SK-MEL-5 (cell line): ENCODE measurements at regions not wholly inside any gene's neighbourhood (a gene's known extent, or its start where the extent isn't known, plus 50 kb on each side); places are given as distances from the start of the nearest gene placed in this dataset.
"Not testable (repeated sequence)": the region's sequence is repeated elsewhere in the genome, so short reads cannot be mapped to it uniquely, and the experiment has no call there.

Experiments used
- DNase-seq: peaks from one replicate; pipeline ENCODE4 v3.0.0-alpha.2; 2016; ENCODE audit warnings: low read depth, low spot score
- in situ Hi-C: cut with HindIII; loops from 2 replicates; pipeline ENCODE4 v1.10.0; 2016; ENCODE audit warnings: low sequenced_read_pairs, high pct_unique_total_duplicates, low pct_unique_long_range_greater_than_20kb

DNA sequence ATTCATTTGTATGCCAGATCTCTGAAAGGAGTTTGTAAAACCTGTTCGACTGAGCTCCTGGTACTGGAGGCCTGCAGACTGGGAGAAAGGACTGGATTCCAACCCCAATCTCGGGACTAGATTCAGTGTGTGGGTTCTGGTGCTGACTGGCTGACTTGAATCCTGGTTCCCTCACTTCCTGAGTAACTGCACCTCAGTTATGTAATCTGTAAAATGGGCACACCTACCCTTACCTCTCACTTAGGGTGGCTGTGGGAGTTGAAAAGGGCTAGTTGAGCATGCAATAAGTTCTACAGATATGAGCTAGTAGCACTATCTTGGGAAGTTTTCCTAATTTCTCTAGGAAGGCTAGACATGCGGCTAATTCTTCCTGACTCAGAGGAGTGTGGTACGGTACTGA, 621.3 kb upstream of the TBX3 start:
- in situ Hi-C loops: no loop called here

GRCh38 chr12:115303723-115304309, 619.8 kb upstream of the TBX3 start:
- in situ Hi-C loops: no loop called here
- no peak for DNase-seq

More for the DNA sequence above, 621.3 kb upstream of the TBX3 start:
- DNase-seq: no peak

GRCh38 chr12:115297445-115297844, 613.5 kb upstream of the TBX3 start:
- no peak for DNase-seq
- in situ Hi-C loops: no loop called here

DNA sequence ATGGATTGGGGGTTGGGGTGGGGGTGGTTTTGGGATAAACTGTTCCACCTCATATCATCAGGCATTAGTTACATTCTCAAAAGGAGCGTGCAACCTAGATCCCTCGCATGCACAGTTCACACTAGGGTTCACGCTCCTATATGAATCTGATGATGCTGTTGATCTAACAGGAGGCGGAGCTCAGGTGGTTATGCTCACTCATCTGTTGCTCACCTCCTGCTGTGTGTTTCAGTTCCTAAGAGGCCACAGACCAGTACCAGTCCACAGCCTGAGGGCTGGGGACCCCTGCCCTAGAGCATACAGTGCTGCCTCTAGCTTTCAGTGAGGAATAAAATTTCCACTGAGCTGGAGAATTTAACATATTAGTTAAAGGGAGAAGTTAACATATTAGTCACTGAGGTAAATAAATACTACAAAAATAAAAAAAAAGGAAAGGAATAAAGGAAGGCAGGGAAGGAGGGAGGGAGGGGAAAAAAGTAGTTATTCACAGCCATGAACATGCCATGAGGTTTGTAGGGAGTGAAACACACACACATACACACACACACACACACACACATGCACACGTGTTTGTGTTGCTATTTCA, 612.7 kb upstream of the TBX3 start:
- no peak for DNase-seq
- in situ Hi-C loops: no loop called here

DNA sequence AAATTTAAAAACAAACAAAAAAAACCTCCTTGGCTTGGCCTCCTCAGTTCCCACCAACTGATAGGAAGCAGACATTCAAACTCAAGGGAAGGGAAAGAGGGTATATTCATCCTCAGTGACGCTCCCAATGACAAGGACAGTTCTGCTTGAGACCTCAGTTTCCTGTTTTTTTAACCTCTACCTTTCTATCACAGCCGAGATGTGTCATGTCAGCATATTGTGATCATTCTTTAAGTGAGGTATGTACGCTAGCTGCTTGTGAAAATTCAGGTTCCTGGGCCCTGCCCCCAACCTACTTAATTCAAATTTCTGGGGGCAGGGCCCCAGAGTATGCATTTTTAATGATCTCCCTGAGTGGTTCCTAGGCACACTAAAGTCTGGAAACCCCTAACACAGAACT, 611.9 kb upstream of the TBX3 start:
- in situ Hi-C loops: no loop called here
- no peak for DNase-seq

DNA sequence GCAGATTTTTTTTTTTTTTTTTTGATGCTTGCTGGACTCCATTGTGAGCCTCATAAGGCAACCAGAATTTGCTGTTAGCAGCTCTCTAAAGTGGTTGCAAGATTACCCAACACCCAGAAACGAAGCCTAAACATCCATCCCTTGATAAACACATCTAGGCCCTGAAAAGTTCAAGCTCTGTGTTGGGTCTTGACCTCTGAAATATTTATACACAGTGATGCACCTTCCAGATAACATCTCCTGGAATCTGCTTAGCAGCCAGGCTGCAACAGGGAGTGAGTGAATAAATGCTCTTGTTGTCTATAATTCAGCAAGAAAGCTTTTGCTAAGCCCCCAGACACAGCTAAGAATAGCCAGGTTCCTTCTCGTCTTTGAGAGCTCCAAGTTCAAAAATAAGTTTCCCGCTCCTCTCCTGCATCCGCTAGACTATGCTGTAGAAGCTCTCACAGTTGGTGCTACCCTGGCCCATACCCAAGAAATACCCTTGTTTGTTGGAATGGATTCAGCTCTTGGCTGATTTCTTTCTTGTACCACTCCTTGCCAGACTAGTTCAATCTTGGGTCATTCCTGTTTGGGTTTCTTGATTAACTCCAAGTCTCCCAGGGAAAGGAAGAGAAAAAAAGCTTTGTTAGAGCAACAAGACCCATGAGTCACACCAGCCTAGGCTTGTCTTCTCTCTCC, 610.6 kb upstream of the TBX3 start:
- DNase-seq: no peak
- in situ Hi-C loops: no loop called here

DNA sequence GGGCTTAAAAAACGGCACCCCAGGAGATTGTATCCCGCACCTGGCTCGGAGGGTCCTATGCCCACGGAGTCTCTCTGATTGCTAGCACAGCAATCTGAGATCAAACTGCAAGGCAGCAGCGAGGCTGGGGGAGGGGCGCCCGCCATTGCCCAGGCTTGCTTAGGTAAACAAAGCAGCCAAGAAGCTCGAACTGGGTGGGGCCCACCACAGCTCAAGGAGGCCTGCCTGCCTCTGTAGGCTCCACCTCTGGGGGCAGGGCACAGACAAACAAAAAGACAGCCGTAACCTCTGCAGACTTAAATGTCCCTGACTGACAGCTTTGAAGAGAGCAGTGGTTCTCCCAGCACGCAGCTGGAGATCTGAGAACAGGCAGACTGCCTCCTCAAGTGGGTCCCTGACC, 601.5 kb upstream of the TBX3 start:
- in situ Hi-C loops: not testable (repeated sequence)

DNA sequence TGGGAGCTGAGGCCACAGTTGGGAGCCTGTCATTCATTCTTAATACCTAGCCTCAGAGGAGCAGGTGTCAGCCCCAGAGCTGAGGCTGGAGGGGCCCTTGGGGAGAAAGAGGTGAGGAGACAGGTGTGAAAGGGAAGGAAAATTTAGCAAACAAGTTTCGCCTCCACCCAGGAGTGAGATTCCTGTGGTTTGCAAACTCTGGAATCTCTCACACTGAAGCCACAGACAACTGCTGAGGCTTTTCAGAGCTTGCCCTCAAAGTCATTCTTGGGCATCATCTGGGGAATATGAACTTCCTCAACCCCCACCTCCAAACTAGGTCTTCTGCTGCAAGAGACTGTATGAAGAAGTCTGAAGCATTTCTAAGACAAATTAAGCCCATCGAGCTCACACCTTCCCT, 589.5 kb upstream of the TBX3 start:
- in situ Hi-C loops: no loop called here
- DNase-seq: no peak

More for the DNA sequence above, 601.5 kb upstream of the TBX3 start:
- DNase-seq: not testable (repeated sequence)

DNA sequence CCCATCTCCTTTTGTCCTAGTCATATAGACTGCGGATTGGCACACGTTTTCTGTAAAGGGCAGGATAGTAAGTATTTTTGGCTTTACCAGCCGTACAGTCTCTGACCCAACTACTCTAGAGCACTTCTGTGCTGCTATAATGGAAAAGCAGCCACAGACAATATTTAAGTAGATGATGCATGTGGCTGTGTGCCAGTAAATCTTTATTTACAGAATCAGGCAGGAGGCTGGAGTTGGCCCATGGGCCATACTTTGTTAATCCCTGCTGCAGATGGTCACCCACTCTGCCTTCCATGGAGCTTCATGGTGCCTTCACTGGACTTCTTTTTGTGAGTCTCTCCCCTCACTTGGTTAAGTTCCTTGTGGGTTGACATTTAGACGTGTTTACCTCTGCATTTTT, 584.5 kb upstream of the TBX3 start:
- no peak for DNase-seq
- in situ Hi-C loops: no loop called here

DNA sequence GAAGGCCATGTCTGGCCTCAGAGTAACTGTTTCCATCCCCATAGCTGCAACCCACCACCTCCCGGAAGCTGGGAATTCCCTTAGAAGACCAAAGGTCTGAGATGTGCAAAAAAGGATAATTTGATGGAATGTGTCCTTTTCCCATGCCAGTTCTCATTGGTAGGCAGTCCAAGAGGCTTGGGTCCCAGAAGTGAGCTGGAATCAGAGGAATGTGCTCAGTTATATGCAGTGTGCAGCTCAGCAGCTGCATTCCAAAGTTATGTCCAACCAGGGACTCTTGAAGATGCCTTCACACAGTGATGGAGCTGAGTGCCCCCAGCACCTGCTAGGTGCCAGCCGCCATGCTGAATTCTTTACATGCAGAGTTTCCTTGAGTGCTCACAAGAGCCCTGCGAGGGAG, 583.9 kb upstream of the TBX3 start:
- in situ Hi-C loops: no loop called here
- DNase-seq: no peak

DNA sequence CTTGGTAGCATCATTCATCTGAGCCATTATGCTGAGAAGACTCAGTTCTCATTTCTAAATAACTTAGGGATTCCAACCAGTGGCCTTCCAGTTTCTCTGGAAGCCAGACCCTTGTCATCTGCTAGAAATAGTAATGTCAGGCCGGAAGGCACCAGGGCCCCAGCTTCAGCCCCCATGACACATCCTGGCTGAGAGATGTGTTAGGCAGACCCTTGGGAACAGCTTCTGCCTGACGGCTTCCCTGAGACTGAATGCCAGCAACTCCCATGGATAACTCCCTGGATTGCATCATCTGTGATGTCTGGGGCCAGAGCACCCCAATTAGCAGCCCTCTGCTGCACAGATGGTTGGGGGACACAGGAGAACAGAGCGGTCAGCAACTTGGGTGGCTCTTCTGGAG, 583.5 kb upstream of the TBX3 start:
- DNase-seq: no peak
- in situ Hi-C loops: no loop called here

DNA sequence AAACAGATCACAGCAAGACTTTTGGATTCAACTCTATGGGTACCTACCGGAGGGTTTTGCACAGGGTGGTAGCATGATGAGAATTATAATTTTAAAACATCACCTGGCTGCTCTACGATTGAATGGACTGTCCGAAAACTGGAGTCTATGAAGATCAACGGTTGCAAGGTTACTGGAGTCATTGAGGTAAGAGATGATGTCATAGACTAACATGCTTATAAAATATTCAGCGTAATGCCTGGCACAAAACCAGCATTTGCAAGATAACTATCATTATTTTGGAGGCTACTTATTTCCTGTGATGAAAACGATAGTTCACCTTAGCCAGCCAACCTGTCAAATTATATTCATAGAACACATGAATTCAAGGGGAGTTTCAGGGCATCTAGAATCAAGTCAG, 580.6 kb upstream of the TBX3 start:
- DNase-seq: no peak
- in situ Hi-C loops: no loop called here

DNA sequence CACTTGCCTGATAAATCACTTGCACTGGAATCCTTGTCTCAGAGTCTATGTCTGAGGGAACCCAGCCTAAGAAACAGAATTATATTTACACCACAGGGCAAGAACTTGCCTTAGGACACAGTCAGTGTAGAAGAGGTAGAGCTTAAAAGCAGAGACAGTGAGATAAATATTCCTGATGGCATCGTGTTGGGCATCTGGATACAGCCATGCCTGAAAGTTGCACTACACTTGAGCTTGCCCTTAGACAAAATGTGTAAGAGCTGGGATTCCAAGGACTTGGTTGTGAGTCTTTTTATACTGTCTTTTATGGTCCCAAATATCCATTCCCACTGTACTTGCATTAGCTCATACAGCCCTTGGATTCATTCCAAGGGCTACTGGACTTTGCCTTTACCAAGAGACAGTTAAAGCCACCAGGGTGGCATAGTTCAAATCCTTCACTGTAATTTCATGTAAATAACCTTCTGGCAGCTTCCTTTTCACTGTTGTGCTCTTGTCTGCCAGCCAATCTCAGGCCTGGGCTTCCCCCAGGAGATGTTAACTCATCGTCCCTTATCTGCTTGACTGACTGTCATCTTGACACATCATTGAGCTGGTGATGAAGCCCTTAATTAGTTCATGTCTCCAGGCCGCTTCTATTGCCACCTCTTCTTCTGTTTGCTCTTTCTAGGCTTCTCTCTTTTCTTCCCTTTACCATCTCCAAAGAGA, 577.9 kb upstream of the TBX3 start:
- in situ Hi-C loops: no loop called here
- DNase-seq: no peak

DNA sequence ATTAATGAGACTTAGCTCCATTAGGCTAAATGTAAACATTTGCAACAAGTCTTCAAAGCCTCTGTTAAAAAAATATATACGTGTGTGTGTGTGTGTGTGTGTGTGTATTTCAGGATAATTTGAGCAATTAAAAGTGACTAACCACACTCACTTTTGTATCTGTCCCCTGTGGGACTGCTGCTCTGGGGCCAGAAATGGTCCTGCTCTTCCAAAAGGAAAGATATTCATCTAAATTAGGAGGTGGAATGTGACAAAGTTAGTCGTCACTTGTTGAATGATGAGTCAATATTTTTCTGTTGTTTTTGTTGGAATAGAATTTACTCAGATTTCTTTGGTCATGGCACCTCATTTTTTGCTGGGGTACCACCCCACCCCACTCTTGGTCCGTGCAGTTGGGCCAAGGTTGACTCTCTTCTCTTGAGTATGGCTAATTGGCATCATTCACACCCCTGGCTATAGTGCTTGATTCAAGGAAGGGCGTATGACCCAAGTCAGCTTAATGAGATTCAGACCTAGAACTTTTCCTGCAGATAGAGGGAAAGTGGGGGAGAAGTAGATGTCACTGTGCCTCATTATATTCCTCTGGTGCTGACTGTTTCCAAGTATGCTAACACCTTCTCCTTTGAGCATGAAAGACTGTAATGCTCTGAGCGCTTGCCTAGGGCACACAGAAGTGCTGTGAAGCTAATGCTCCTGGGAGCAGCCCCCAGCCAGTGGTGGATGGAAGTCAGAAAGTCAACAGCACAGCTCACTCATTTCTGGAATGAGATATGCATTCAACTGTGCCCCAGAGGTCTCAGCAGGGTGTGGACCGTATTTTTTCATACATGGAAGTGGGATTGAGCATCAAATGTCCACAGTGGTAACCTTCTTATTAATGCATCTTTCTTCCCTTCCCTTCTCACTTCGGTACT, 577.0 kb upstream of the TBX3 start:
- in situ Hi-C loops: no loop called here
- no peak for DNase-seq

DNA sequence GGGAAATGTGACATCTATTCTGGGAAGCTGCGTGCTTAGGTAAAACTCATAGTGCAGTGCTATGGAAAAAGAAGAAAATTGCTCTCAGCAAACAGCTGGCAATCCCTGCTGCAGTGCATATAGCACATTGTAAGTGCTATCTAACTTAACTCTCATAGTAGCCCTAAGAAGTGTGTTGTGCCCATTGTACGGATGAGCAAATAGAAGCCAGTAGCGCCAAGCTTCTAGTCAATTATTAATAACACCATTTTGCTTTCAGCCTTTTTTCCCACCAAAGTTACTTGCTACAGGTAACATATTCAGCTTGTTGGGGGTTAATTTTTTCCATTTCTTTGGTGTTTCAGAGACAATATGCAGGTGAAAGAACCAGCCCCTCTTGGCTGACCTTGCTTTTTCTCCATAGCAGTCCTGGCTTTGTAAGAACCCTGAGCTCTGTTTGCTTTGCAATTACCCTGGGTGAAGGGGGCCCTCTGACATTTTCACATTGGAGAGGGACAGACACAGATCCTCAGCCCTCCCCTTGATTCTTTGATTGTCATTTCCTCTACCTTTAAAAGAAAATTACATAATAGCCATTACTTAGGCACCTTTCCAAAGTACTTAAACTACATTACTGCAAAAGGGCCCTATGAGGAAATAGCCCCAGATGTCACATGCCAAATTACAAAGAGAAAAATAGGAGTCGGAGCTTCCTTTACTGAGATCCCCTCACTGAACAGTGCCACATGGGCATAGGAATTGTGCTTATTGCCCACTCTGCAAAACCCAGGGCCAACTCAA, 576.2 kb upstream of the TBX3 start:
- in situ Hi-C loops: no loop called here
- DNase-seq: no peak

- DNase-seq: no peak
- in situ Hi-C loops: no loop called here
Measured at GRCh38 chr12:115257791-115258190, 573.8 kb upstream of the TBX3 start.

DNA sequence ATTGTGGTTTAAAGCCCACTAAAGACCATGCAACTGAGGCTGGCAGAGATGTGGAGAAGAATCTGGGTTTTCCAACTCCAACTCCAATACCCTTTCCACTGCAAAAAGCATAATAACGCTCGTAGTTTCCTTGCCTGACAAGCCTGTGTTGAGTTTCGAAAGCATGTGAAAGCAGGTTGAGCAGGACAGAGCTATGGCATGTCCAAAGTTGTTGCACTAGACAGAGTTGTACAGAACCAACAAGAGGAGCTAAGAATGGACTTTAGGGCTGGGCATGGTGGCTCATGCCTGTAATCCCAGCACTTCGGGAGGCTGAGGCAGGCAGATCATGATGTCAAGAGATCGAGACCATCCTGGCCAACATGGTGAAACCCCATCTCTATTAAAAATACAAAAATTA, 572.0 kb upstream of the TBX3 start:
- no peak for DNase-seq
- in situ Hi-C loops: no loop called here
